Peyer's patch (tissue), 4 donors: ENCODE measurements at regions not wholly inside any gene's neighbourhood (a gene's known extent, or its start where the extent isn't known, plus 50 kb on each side); places are given as distances from the start of the nearest gene placed in this dataset.

Experiments used
- POLR2A ChIP-seq, 2 donors: fragments of 450-650 bp; IDR thresholded peaks; one replicate each; pipeline ENCODE4 v1.5.1; 2017; ENCODE audit warnings: antibody characterized with exemption in 2 of 2, mild to moderate bottlenecking in 2 of 2, moderate library complexity in 2 of 2
- TF ChIP-seq, protein P1 (sequence below), 6 experiments: fragments of 450-650 bp in 4 of 6; fragments of 200-600 bp in 2 of 6; sonication (generic) in 1 of 6; IDR thresholded peaks; one replicate each; pipeline ENCODE4 v1.5.1; 2017 to 2019; ENCODE audit warnings: antibody characterized with exemption in 6 of 6, mild to moderate bottlenecking in 3 of 6, moderate library complexity in 1 of 6

GRCh38 chr6:66355471-66355870 is 648.4 kb upstream of the EYS start:
- TF ChIP-seq, protein P1, sequence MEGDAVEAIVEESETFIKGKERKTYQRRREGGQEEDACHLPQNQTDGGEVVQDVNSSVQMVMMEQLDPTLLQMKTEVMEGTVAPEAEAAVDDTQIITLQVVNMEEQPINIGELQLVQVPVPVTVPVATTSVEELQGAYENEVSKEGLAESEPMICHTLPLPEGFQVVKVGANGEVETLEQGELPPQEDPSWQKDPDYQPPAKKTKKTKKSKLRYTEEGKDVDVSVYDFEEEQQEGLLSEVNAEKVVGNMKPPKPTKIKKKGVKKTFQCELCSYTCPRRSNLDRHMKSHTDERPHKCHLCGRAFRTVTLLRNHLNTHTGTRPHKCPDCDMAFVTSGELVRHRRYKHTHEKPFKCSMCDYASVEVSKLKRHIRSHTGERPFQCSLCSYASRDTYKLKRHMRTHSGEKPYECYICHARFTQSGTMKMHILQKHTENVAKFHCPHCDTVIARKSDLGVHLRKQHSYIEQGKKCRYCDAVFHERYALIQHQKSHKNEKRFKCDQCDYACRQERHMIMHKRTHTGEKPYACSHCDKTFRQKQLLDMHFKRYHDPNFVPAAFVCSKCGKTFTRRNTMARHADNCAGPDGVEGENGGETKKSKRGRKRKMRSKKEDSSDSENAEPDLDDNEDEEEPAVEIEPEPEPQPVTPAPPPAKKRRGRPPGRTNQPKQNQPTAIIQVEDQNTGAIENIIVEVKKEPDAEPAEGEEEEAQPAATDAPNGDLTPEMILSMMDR (IDR thresholded peaks at IDR 0.05), result no peak
- no peak for TF ChIP-seq POLR2A (IDR thresholded peaks at IDR 0.05)
